Tibial nerve (tissue), 4 donors: ENCODE measurements at regions not wholly inside any gene's neighbourhood (a gene's known extent, or its start where the extent isn't known, plus 50 kb on each side); places are given as distances from the start of the nearest gene placed in this dataset.

Experiments used
- DNase-seq, 2 donors: peaks; one replicate each; pipeline ENCODE4 v3.0.0-alpha.2; 2019; ENCODE audit warnings: low spot score in 2 of 2
- H3K27ac ChIP-seq, 4 donors: fragments of 200-600 bp; sonication (generic) in 3 of 4; one replicate each; pipeline ENCODE4 v1.5.1; 2017 to 2019; ENCODE audit warnings: mild to moderate bottlenecking in 1 of 4
- H3K27me3 ChIP-seq, 2 donors: fragments of 200-600 bp; sonication (generic) in 1 of 2; one replicate each; pipeline versions ENCODE4 v1.5.1 to v1.6.0; 2017 to 2019
- H3K36me3 ChIP-seq, 3 donors: fragments of 200-600 bp; sonication (generic); one replicate each; pipeline ENCODE4 v1.5.1; 2018 to 2019
- H3K4me1 ChIP-seq, 4 donors: fragments of 200-600 bp; sonication (generic) in 3 of 4; one replicate each; pipeline ENCODE4 v1.5.1; 2017 to 2019
- H3K4me3 ChIP-seq, 4 donors: fragments of 200-600 bp; sonication (generic) in 3 of 4; one replicate each; pipeline ENCODE4 v1.5.1; 2017 to 2019; ENCODE audit warnings: mild to moderate bottlenecking in 1 of 4, moderate library complexity in 1 of 4
- H3K9me3 ChIP-seq, 4 donors: fragments of 200-600 bp; sonication (generic) in 3 of 4; one replicate each; pipeline ENCODE4 v1.5.1; 2017 to 2019
- EP300 ChIP-seq, 2 donors: sonication (generic); formaldehyde crosslinking; IDR thresholded peaks; one replicate each; pipeline ENCODE4 v1.6.1; 2017; ENCODE audit warnings: antibody characterized with exemption in 2 of 2, mild to moderate bottlenecking in 1 of 2
- POLR2A ChIP-seq, 2 donors: fragments of 450-650 bp; IDR thresholded peaks; one replicate each; pipeline ENCODE4 v1.6.1; 2017; ENCODE audit warnings: antibody characterized with exemption in 2 of 2, mild to moderate bottlenecking in 2 of 2, moderate library complexity in 2 of 2
- WGBS, 2 donors: methylation state at CpG; one replicate each; pipeline ENCODE4 v1.1.5; 2018; 5-methylcytosine and 5-hydroxymethylcytosine counted together
- TF ChIP-seq, protein P1 (sequence below), 5 experiments: fragments of 200-600 bp in 3 of 5; fragments of 450-650 bp in 2 of 5; sonication (generic) in 3 of 5; IDR thresholded peaks; one replicate each; pipeline ENCODE4 v1.5.1; 2016 to 2019; ENCODE audit warnings: antibody characterized with exemption in 5 of 5, mild to moderate bottlenecking in 3 of 5, moderate library complexity in 2 of 5

DNA sequence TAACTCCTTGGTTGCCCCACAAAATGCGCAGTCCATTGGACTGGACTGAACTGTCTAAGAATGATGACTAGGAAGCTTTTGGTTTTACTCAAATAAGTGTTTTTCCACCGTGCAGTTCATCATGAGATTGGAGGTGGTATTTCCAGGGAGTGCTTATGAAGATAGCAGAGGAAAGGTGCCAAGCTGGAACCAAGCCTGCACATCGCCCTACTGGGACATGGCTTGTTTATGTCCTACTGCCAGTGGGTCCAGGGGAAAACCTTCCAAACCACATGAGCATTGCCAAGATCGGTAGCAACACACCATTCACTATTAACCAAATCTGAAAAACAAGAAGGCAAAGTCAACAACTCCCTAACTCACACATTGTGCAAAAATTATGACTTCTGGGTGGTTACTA is 54.7 kb upstream of the DSCAM start:
- H3K36me3 ChIP-seq = no peaks in the 10 kb centered on the region
- H3K27ac ChIP-seq = no peak overlapping the region
- no peak for DNase-seq
- no peaks in the 10 kb centered on the region for H3K4me1 ChIP-seq
- H3K9me3 ChIP-seq = peaks cover 0 to 10% (median 0%) of the 10 kb centered on the region in 4 donors
- H3K27me3 ChIP-seq = no peaks in the 10 kb centered on the region
- WGBS, 2 donors = 71 to 79% methylated on average over 4 of the region's 4 CpGs
- no peak overlapping the region for H3K4me3 ChIP-seq
- TF ChIP-seq, protein P1, sequence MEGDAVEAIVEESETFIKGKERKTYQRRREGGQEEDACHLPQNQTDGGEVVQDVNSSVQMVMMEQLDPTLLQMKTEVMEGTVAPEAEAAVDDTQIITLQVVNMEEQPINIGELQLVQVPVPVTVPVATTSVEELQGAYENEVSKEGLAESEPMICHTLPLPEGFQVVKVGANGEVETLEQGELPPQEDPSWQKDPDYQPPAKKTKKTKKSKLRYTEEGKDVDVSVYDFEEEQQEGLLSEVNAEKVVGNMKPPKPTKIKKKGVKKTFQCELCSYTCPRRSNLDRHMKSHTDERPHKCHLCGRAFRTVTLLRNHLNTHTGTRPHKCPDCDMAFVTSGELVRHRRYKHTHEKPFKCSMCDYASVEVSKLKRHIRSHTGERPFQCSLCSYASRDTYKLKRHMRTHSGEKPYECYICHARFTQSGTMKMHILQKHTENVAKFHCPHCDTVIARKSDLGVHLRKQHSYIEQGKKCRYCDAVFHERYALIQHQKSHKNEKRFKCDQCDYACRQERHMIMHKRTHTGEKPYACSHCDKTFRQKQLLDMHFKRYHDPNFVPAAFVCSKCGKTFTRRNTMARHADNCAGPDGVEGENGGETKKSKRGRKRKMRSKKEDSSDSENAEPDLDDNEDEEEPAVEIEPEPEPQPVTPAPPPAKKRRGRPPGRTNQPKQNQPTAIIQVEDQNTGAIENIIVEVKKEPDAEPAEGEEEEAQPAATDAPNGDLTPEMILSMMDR (IDR thresholded peaks at IDR 0.05) = no peak
- TF ChIP-seq EP300 (IDR thresholded peaks at IDR 0.05) = no peak
- TF ChIP-seq POLR2A (IDR thresholded peaks at IDR 0.05) = no peak

GRCh38 chr21:40902299-40902698 is 55.3 kb upstream of the DSCAM start:
- H3K4me3 ChIP-seq = no peak overlapping the region
- no peak for DNase-seq
- WGBS, 2 donors = 26 to 45% methylated on average over 3 of the region's 3 CpGs
- no peaks in the 10 kb centered on the region for H3K27me3 ChIP-seq
- TF ChIP-seq POLR2A (IDR thresholded peaks at IDR 0.05) (no peak), EP300 (IDR thresholded peaks at IDR 0.05) (no peak)
- TF ChIP-seq, protein P1 (IDR thresholded peaks at IDR 0.05) = no peak
- H3K36me3 ChIP-seq = no peaks in the 10 kb centered on the region
- H3K27ac ChIP-seq = no peak overlapping the region
- H3K9me3 ChIP-seq = peaks cover 0 to 4% (median 0%) of the 10 kb centered on the region in 4 donors
- H3K4me1 ChIP-seq = no peaks in the 10 kb centered on the region

GRCh38 chr21:40902993-40903392 is 56.0 kb upstream of the DSCAM start:
- H3K27ac ChIP-seq = no peak overlapping the region
- H3K36me3 ChIP-seq = no peaks in the 10 kb centered on the region
- H3K4me1 ChIP-seq = no peaks in the 10 kb centered on the region
- no peak for TF ChIP-seq POLR2A (IDR thresholded peaks at IDR 0.05)
- TF ChIP-seq EP300 (IDR thresholded peaks at IDR 0.05) = no peak
- TF ChIP-seq, protein P1 (IDR thresholded peaks at IDR 0.05) = no peak
- no peaks in the 10 kb centered on the region for H3K27me3 ChIP-seq
- WGBS, 2 donors = 78 to 89% methylated on average over 3 of the region's 3 CpGs
- no peaks in the 10 kb centered on the region for H3K9me3 ChIP-seq
- H3K4me3 ChIP-seq = no peak overlapping the region
- no peak for DNase-seq

DNA sequence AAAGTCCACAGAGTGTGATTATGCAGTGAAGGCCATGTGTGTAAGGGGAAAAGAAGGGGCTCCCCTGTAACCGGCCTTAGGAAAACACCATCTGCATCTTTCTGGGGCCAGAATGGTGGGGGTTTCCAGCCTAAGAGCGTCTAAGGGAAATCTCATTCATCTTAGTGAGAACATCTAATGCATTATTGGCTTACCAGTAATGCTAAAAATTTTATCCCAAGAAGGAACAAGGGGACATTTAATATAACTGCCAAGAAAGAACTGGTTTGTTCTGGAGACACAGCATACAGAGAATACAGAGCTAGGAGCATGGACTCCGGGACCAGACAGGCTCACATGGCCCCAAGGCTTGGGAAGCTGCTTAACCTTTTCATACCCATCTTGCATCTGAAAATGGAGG is 58.3 kb upstream of the DSCAM start:
- Histone ChIP-seq H3K27me3 (no peaks in the 10 kb centered on the region), H3K4me1 (no peaks in the 10 kb centered on the region), H3K27ac (no peak overlapping the region), H3K36me3 (no peaks in the 10 kb centered on the region), H3K4me3 (no peak overlapping the region), H3K9me3 (no peaks in the 10 kb centered on the region)
- TF ChIP-seq POLR2A (IDR thresholded peaks at IDR 0.05) (no peak), EP300 (IDR thresholded peaks at IDR 0.05) (no peak)
- TF ChIP-seq, protein P1 (IDR thresholded peaks at IDR 0.05) = no peak
- DNase-seq = no peak
- WGBS, 2 donors = 30 to 41% methylated on average over 3 of the region's 3 CpGs

DNA sequence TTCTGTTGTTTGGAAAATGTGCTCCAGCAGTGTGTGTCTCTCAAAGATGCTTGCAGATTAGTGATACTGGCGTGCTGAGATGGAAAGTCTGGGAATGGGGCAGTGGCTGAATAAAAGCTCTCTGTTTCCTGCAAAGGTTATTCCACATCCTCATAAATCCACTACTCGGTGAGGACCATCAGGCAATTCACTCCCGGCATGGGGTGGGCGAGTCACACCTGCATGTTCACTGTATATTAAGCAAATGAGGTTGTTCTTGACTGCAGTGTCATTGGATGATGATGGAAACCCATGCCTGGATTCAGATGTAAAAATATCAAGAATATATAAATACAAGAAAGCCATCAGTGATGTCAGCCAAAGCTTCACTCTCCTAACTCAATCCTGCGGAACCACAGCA is 65.4 kb upstream of the DSCAM start:
- TF ChIP-seq, protein P1 (IDR thresholded peaks at IDR 0.05) = no peak
- TF ChIP-seq EP300 (IDR thresholded peaks at IDR 0.05) (no peak), POLR2A (IDR thresholded peaks at IDR 0.05) (no peak)
- H3K27me3 ChIP-seq = no peaks in the 10 kb centered on the region
- 75 to 78% methylated on average over 5 of the region's 5 CpGs for WGBS, 2 donors
- H3K27ac ChIP-seq = no peak overlapping the region
- no peaks in the 10 kb centered on the region for H3K4me1 ChIP-seq
- H3K9me3 ChIP-seq = peaks cover 0 to 7% (median 0%) of the 10 kb centered on the region in 4 donors
- no peak overlapping the region for H3K4me3 ChIP-seq
- DNase-seq = no peak
- H3K36me3 ChIP-seq = no peaks in the 10 kb centered on the region
